HepG2 (cell line): ENCODE measurements at regions not wholly inside any gene's neighbourhood (a gene's known extent, or its start where the extent isn't known, plus 50 kb on each side); places are given as distances from the start of the nearest gene placed in this dataset.
A peak's percentile ranks its signal among the peaks of the same experiment; 100 is the strongest.

ENCODE experiments used
- CBFB ChIP-seq: sonication (generic); formaldehyde crosslinking; IDR thresholded peaks from 2 replicates; pipeline ENCODE4 v1.4.0; 2020; ENCODE audit warnings: missing genetic modification reagents
- CCDC6 ChIP-seq: sonication (generic); formaldehyde crosslinking; IDR thresholded peaks from 2 replicates; pipeline ENCODE4 v1.8.1; 2022; ENCODE audit warnings: mild to moderate bottlenecking, missing genetic modification reagents, moderate library complexity
- CREM ChIP-seq, 2 experiments: sonication (generic) in 1 of 2; formaldehyde crosslinking in 1 of 2; IDR thresholded peaks; 2 replicates each; pipeline versions ENCODE4 v1.4.0 to v1.6.1; 2016 to 2020; ENCODE audit warnings: antibody characterized with exemption in 1 of 2, mild to moderate bottlenecking in 1 of 2, missing genetic modification reagents in 1 of 2
- KDM5A ChIP-seq: fragments of 200-600 bp; sonication (generic); IDR thresholded peaks from 2 replicates; pipeline ENCODE4 v1.7.0; 2018; ENCODE audit warnings: antibody characterized with exemption, mild to moderate bottlenecking, low read length, borderline replicate concordance
- MED1 ChIP-seq: sonication (generic); formaldehyde crosslinking; IDR thresholded peaks from 2 replicates; pipeline ENCODE4 v1.4.0; 2020; ENCODE audit warnings: missing genetic modification reagents
- POLR2A ChIP-seq, 2 experiments: IDR thresholded peaks; 2 replicates each; pipeline ENCODE4 v1.6.1; 2011; ENCODE audit warnings: low read depth in 2 of 2, low read length in 2 of 2, mild to moderate bottlenecking in 1 of 2, moderate library complexity in 1 of 2; ENCODE audit not compliant: insufficient read depth in 1 of 2
- RBAK ChIP-seq: sonication (generic); formaldehyde crosslinking; IDR thresholded peaks from 2 replicates; pipeline ENCODE4 v1.5.1; 2020; ENCODE audit warnings: mild to moderate bottlenecking, missing genetic modification reagents
- SALL1 ChIP-seq: sonication (generic); formaldehyde crosslinking; IDR thresholded peaks from 2 replicates; pipeline ENCODE4 v1.8.0; 2022; ENCODE audit warnings: mild to moderate bottlenecking, missing genetic modification reagents
- ZBTB1 ChIP-seq: sonication (generic); formaldehyde crosslinking; IDR thresholded peaks from 2 replicates; pipeline ENCODE4 v1.4.0; 2020; ENCODE audit warnings: missing genetic modification reagents, borderline replicate concordance
- ZNF256 ChIP-seq: sonication (generic); formaldehyde crosslinking; conservative IDR thresholded peaks from 2 replicates; pipeline ENCODE4 v1.4.0; 2020; ENCODE audit warnings: missing genetic modification reagents
- ZNF30 ChIP-seq: sonication (generic); formaldehyde crosslinking; IDR thresholded peaks from 2 replicates; pipeline ENCODE4 v1.5.0; 2020; ENCODE audit warnings: mild to moderate bottlenecking, missing genetic modification reagents
- ZNF850 ChIP-seq: sonication (generic); formaldehyde crosslinking; conservative IDR thresholded peaks from 2 replicates; pipeline ENCODE4 v1.9.0; 2021; ENCODE audit warnings: mild to moderate bottlenecking, missing genetic modification reagents
- TF ChIP-seq, protein P1 (sequence below): sonication (generic); formaldehyde crosslinking; IDR thresholded peaks from 2 replicates; pipeline ENCODE4 v1.4.0; 2020; ENCODE audit warnings: missing genetic modification reagents, borderline replicate concordance
- TF ChIP-seq, protein P2 (sequence below): sonication (generic); formaldehyde crosslinking; IDR thresholded peaks from 2 replicates; pipeline ENCODE4 v1.5.0; 2020; ENCODE audit warnings: mild to moderate bottlenecking, missing genetic modification reagents, borderline replicate concordance
- TF ChIP-seq, protein P3 (sequence below): sonication (generic); formaldehyde crosslinking; IDR thresholded peaks from 2 replicates; pipeline ENCODE4 v1.4.0; 2020; ENCODE audit warnings: mild to moderate bottlenecking, low read depth, missing genetic modification reagents
- TF ChIP-seq, protein P4 (sequence below): sonication (generic); formaldehyde crosslinking; IDR thresholded peaks from 2 replicates; pipeline ENCODE4 v1.8.0; 2022; ENCODE audit warnings: missing genetic modification reagents, mild to moderate bottlenecking, moderate library complexity, borderline replicate concordance

DNA sequence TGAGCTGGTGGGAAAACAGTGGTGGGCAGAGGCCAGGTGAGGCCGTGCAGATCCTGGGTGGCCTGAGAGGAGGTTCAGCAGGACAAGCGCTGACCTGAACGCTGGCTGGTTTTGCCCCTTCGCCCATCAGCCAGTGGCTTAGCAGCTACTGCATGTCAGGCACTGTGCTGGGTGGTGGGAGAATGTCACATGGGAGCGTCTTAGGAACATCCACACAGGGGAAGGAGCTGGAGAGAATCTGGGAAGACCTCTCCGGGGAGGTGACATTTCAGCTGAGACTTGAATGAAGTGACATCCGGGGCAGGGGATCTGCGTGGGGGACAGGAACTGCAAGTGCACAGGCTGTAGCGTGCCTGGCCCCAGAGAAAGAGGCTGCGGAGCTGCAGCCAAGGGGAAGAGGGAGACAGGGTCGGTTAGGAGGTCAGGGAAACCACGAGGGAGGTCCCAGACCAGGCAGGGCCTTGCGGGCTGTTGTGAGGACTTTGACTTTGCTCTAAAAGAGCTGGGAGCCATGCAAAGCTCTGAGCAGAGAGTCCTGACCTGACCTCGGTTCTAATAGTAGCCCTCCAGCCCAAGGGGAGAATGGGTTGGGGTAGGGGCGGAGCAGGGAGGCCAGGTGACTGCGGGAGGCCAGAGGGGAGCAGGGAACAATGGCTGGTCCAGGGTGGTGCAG, 156.8 kb upstream of the PTPN1 start (continued):
- TF ChIP-seq CBFB (CRISPR knock-in tag) (0 out of 2 replicates have a peak, but pooled peaks have one; percentile 28), MED1 (CRISPR knock-in tag) (no peak), ZNF30 (no peak), ZNF256 (CRISPR knock-in tag) (no peak), RBAK (CRISPR knock-in tag) (no peak), SALL1 (CRISPR knock-in tag) (peak; percentile 45), ZNF850 (CRISPR knock-in tag) (no peak), CCDC6 (CRISPR knock-in tag) (no peak), ZBTB1 (CRISPR knock-in tag) (no peak), CREM (IDR thresholded peaks at IDR 0.05) (no peak), CREM (CRISPR knock-in tag; IDR thresholded peaks at IDR 0.05) (no peak), POLR2A (IDR thresholded peaks at IDR 0.05; ENCODE audit: insufficient read depth in 1 of 2, low read depth in 2 of 2, low read length in 2 of 2) (no peak), KDM5A (no peak)
- TF ChIP-seq, protein P1, sequence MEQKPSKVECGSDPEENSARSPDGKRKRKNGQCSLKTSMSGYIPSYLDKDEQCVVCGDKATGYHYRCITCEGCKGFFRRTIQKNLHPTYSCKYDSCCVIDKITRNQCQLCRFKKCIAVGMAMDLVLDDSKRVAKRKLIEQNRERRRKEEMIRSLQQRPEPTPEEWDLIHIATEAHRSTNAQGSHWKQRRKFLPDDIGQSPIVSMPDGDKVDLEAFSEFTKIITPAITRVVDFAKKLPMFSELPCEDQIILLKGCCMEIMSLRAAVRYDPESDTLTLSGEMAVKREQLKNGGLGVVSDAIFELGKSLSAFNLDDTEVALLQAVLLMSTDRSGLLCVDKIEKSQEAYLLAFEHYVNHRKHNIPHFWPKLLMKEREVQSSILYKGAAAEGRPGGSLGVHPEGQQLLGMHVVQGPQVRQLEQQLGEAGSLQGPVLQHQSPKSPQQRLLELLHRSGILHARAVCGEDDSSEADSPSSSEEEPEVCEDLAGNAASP (CRISPR knock-in tag): peak; percentile 97
- TF ChIP-seq, protein P2, sequence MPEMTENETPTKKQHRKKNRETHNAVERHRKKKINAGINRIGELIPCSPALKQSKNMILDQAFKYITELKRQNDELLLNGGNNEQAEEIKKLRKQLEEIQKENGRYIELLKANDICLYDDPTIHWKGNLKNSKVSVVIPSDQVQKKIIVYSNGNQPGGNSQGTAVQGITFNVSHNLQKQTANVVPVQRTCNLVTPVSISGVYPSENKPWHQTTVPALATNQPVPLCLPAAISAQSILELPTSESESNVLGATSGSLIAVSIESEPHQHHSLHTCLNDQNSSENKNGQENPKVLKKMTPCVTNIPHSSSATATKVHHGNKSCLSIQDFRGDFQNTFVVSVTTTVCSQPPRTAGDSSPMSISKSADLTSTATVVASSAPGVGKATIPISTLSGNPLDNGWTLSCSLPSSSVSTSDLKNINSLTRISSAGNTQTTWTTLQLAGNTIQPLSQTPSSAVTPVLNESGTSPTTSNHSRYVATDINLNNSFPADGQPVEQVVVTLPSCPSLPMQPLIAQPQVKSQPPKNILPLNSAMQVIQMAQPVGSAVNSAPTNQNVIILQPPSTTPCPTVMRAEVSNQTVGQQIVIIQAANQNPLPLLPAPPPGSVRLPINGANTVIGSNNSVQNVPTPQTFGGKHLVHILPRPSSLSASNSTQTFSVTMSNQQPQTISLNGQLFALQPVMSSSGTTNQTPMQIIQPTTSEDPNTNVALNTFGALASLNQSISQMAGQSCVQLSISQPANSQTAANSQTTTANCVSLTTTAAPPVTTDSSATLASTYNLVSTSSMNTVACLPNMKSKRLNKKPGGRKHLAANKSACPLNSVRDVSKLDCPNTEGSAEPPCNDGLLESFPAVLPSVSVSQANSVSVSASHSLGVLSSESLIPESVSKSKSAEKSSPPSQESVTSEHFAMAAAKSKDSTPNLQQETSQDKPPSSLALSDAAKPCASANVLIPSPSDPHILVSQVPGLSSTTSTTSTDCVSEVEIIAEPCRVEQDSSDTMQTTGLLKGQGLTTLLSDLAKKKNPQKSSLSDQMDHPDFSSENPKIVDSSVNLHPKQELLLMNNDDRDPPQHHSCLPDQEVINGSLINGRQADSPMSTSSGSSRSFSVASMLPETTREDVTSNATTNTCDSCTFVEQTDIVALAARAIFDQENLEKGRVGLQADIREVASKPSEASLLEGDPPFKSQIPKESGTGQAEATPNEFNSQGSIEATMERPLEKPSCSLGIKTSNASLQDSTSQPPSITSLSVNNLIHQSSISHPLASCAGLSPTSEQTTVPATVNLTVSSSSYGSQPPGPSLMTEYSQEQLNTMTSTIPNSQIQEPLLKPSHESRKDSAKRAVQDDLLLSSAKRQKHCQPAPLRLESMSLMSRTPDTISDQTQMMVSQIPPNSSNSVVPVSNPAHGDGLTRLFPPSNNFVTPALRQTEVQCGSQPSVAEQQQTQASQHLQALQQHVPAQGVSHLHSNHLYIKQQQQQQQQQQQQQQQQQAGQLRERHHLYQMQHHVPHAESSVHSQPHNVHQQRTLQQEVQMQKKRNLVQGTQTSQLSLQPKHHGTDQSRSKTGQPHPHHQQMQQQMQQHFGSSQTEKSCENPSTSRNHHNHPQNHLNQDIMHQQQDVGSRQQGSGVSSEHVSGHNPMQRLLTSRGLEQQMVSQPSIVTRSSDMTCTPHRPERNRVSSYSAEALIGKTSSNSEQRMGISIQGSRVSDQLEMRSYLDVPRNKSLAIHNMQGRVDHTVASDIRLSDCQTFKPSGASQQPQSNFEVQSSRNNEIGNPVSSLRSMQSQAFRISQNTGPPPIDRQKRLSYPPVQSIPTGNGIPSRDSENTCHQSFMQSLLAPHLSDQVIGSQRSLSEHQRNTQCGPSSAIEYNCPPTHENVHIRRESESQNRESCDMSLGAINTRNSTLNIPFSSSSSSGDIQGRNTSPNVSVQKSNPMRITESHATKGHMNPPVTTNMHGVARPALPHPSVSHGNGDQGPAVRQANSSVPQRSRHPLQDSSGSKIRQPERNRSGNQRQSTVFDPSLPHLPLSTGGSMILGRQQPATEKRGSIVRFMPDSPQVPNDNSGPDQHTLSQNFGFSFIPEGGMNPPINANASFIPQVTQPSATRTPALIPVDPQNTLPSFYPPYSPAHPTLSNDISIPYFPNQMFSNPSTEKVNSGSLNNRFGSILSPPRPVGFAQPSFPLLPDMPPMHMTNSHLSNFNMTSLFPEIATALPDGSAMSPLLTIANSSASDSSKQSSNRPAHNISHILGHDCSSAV (CRISPR knock-in tag): no peak
- TF ChIP-seq, protein P3, sequence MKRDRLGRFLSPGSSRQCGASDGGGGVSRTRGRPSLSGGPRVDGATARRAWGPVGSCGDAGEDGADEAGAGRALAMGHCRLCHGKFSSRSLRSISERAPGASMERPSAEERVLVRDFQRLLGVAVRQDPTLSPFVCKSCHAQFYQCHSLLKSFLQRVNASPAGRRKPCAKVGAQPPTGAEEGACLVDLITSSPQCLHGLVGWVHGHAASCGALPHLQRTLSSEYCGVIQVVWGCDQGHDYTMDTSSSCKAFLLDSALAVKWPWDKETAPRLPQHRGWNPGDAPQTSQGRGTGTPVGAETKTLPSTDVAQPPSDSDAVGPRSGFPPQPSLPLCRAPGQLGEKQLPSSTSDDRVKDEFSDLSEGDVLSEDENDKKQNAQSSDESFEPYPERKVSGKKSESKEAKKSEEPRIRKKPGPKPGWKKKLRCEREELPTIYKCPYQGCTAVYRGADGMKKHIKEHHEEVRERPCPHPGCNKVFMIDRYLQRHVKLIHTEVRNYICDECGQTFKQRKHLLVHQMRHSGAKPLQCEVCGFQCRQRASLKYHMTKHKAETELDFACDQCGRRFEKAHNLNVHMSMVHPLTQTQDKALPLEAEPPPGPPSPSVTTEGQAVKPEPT (CRISPR knock-in tag): peak; percentile 55; the same call in 1 of the 2 replicates
- TF ChIP-seq, protein P4, sequence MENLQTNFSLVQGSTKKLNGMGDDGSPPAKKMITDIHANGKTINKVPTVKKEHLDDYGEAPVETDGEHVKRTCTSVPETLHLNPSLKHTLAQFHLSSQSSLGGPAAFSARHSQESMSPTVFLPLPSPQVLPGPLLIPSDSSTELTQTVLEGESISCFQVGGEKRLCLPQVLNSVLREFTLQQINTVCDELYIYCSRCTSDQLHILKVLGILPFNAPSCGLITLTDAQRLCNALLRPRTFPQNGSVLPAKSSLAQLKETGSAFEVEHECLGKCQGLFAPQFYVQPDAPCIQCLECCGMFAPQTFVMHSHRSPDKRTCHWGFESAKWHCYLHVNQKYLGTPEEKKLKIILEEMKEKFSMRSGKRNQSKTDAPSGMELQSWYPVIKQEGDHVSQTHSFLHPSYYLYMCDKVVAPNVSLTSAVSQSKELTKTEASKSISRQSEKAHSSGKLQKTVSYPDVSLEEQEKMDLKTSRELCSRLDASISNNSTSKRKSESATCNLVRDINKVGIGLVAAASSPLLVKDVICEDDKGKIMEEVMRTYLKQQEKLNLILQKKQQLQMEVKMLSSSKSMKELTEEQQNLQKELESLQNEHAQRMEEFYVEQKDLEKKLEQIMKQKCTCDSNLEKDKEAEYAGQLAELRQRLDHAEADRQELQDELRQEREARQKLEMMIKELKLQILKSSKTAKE (CRISPR knock-in tag): no peak
